ENCODE measurements at regions not wholly inside any gene's neighbourhood (a gene's known extent, or its start where the extent isn't known, plus 50 kb on each side); places are given as distances from the start of the nearest gene placed in this dataset.

DNA sequence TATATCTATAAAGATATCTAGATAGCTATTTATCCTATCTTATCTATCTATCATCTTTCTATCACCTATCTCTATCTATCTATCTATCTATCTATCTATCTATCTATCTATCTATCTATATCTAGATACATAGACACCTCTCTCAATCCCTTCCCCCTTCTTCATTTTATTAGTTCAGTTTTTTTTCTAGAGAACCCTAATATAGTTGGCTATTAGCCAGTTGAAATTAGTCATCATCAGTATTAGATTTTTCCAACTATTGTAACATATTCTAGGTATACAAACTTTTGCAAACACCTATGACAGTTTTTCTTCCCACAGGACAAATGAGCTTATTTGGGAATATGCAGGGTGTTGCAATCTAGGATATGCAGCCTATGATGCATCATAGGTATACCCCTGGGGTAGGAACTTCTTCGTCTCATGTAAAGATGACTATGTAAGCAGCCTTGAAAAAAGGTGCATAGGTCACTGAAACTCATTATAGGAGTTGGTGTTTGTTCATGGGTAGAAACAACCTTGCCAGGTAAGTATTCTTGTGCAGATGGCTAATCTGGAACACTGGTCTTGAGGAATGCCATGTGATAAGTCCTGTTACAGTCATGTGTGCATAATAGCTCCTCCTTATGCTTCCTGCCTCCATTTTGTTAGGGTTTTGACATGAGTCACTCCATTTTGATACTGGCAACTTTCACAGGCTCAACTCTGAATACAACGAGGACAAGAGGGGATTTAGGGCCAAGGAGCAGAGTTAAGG lies 160.7 kb upstream of the ZSWIM2 start:
- TF ChIP-seq CTCF (IDR thresholded peaks at IDR 0.05), result no peak
- CTCF ChIA-PET, result no interaction called here
- no peaks in the 10 kb centered on the region for H3K4me1 Mint-ChIP-seq
- no peak overlapping the region for H3K4me3 Mint-ChIP-seq
- H3K36me3 Mint-ChIP-seq (ENCODE audit: low read depth), result no peaks in the 10 kb centered on the region
- ATAC-seq (ENCODE audit: low read depth) (no peak), DNase-seq (no peak)
- no peaks in the 10 kb centered on the region for H3K27me3 Mint-ChIP-seq
- POLR2A ChIA-PET, result no interaction called here
- H3K9me3 Mint-ChIP-seq, result no peaks in the 10 kb centered on the region
- H3K27ac Mint-ChIP-seq, result no peak overlapping the region
- intact Hi-C loops (cut with micrococcal nuclease), result no loop called here

DNA sequence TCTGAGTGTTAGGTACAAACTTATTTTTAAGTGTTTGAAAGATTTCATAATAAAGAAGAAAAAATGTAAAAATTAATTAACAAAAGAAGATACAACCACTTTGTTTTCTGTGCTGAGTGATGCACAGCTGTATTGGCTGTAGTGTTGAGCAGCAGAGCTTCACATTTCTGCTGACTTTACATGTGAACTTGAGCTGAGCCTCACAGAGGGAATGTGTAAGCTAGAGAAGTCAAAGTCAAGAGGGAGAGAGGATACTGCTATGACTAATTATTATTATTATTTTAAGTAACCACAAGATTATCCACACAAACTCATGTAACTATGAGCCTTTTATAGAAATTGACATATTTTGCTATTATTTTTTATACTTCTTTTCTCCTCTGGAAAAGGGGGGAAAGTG lies 159.1 kb upstream of the ZSWIM2 start:
- TF ChIP-seq CTCF (IDR thresholded peaks at IDR 0.05), result no peak
- no peaks in the 10 kb centered on the region for H3K4me1 Mint-ChIP-seq
- ATAC-seq (ENCODE audit: low read depth), result no peak
- DNase-seq, result no peak
- no peaks in the 10 kb centered on the region for H3K27me3 Mint-ChIP-seq
- no peak overlapping the region for H3K4me3 Mint-ChIP-seq
- CTCF ChIA-PET, result no interaction called here
- intact Hi-C loops (cut with micrococcal nuclease), result no loop called here
- no peaks in the 10 kb centered on the region for H3K9me3 Mint-ChIP-seq
- no peak overlapping the region for H3K27ac Mint-ChIP-seq
- no peaks in the 10 kb centered on the region for H3K36me3 Mint-ChIP-seq (ENCODE audit: low read depth)
- POLR2A ChIA-PET, result no interaction called here

DNA sequence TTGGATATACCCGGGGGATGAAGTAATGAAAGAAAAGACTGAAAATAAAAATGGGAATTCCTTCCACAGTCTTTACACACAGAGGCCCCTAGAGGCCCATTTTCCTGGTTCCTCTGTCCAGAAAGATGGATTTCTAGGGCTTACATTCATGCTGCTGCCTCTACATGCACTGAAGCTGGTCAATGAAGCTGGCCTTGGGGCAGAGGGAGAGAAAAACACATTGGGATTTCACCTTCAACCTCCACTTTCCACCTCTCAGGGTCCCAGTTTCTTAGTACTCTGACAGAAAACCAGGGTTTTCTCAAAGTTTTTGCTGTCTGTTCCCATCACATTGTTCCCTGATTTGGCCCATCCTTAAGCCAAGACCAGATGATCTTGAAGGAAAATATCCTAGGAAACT lies 154.6 kb upstream of the ZSWIM2 start:
- no peak for TF ChIP-seq CTCF (IDR thresholded peaks at IDR 0.05)
- H3K4me1 Mint-ChIP-seq, result no peaks in the 10 kb centered on the region
- H3K4me3 Mint-ChIP-seq, result no peak overlapping the region
- H3K9me3 Mint-ChIP-seq, result no peaks in the 10 kb centered on the region
- H3K36me3 Mint-ChIP-seq (ENCODE audit: low read depth), result no peaks in the 10 kb centered on the region
- POLR2A ChIA-PET, result no interaction called here
- ATAC-seq (ENCODE audit: low read depth), result no peak
- no peak overlapping the region for H3K27ac Mint-ChIP-seq
- DNase-seq, result no peak
- CTCF ChIA-PET, result no interaction called here
- no peaks in the 10 kb centered on the region for H3K27me3 Mint-ChIP-seq
- intact Hi-C loops (cut with micrococcal nuclease), result no loop called here

GRCh38 chr2:187003038-187003554 lies 154.1 kb upstream of the ZSWIM2 start:
- H3K4me1 Mint-ChIP-seq, result no peaks in the 10 kb centered on the region
- H3K27me3 Mint-ChIP-seq, result no peaks in the 10 kb centered on the region
- CTCF ChIA-PET, result no interaction called here
- POLR2A ChIA-PET, result no interaction called here
- DNase-seq, result no peak
- no peaks in the 10 kb centered on the region for H3K36me3 Mint-ChIP-seq (ENCODE audit: low read depth)
- intact Hi-C loops (cut with micrococcal nuclease), result no loop called here
- no peaks in the 10 kb centered on the region for H3K9me3 Mint-ChIP-seq
- no peak overlapping the region for H3K27ac Mint-ChIP-seq
- no peak for TF ChIP-seq CTCF (IDR thresholded peaks at IDR 0.05)
- no peak overlapping the region for H3K4me3 Mint-ChIP-seq
- ATAC-seq (ENCODE audit: low read depth), result no peak

DNA sequence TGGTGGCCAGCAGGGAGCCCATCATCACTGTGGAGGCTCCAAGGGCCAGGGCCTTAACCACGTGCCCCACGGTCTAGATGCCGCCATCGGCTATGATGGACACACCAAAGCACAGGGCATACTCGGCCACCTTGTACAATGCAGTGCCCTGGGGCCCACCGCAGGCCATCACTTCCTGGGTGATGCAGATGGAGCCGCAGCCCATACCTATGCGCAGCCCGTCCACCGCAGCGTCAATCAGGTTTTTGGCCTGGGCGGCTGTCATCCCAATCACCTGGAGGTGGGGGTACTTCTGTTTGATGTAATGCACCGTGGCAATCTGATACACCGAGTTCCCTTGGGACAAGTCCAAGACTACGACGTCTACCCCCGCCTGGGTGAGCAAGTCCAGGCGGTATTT lies 153.3 kb upstream of the ZSWIM2 start:
- ATAC-seq (ENCODE audit: low read depth) (no peak), DNase-seq (no peak)
- ChIA-PET CTCF (no interaction called here), POLR2A (no interaction called here)
- Mint-ChIP-seq H3K27me3 (no peaks in the 10 kb centered on the region), H3K27ac (no peak overlapping the region), H3K4me3 (no peak overlapping the region), H3K9me3 (no peaks in the 10 kb centered on the region), H3K36me3 (ENCODE audit: low read depth) (no peaks in the 10 kb centered on the region), H3K4me1 (no peaks in the 10 kb centered on the region)
- intact Hi-C loops (cut with micrococcal nuclease), result no loop called here
- TF ChIP-seq CTCF (IDR thresholded peaks at IDR 0.05), result no peak
